ENCODE measurements at regions not wholly inside any gene's neighbourhood (a gene's known extent, or its start where the extent isn't known, plus 50 kb on each side); places are given as distances from the start of the nearest gene placed in this dataset.

DNA sequence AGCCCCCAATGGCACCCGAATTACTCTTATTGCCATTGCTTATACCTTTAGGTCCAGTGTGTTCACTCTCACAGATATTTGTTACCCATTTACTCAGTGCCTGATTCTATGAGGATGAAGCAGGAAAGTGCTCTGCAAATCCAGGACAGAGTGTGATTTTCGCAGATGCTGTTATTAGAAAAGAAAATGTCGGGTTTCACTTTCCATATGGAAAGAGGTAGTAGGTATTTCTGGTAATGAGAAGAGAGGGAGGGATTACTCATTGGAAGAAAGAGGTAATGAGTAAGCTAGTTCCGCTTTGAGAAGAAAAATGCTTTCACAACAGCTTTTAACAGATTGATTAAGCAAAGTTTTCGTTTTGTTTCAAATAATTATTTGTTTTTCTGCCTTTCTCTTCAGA is 336.3 kb upstream of the CFAP20DC start:
- TF ChIP-seq CTCF (IDR thresholded peaks at IDR 0.05) = no peak
- intact Hi-C loops (cut with DNase I) = no loop called here
- no peaks in the 10 kb centered on the region for H3K9me3 ChIP-seq
- H3K4me3 ChIP-seq = no peak overlapping the region
- H3K4me1 ChIP-seq = no peaks in the 10 kb centered on the region
- H3K27ac ChIP-seq (replicated peaks in 1 of 4) = no peak overlapping the region
- WGBS = 84% methylated on average over 5 of the region's 5 CpGs
- H3K27me3 ChIP-seq = no peaks in the 10 kb centered on the region
- H3K36me3 ChIP-seq = no peaks in the 10 kb centered on the region
- no peak for DNase-seq (ENCODE audit: extremely low spot score)

GRCh38 chr3:59385547-59385946 is 335.7 kb upstream of the CFAP20DC start:
- Histone ChIP-seq H3K27ac (replicated peaks in 1 of 4) (no peak overlapping the region), H3K9me3 (no peaks in the 10 kb centered on the region), H3K27me3 (no peaks in the 10 kb centered on the region), H3K36me3 (no peaks in the 10 kb centered on the region), H3K4me1 (no peaks in the 10 kb centered on the region), H3K4me3 (no peak overlapping the region)
- intact Hi-C loops (cut with DNase I) = no loop called here
- 82% methylated on average over 7 of the region's 7 CpGs for WGBS
- DNase-seq (ENCODE audit: extremely low spot score) = no peak
- no peak for TF ChIP-seq EP300 (IDR thresholded peaks at IDR 0.05)
- no peak for TF ChIP-seq CTCF (IDR thresholded peaks at IDR 0.05)
- no peak for TF ChIP-seq POLR2AphosphoS5 (IDR thresholded peaks at IDR 0.05)
- TF ChIP-seq POLR2A (IDR thresholded peaks at IDR 0.05; ENCODE audit: low read depth) = no peak

DNA sequence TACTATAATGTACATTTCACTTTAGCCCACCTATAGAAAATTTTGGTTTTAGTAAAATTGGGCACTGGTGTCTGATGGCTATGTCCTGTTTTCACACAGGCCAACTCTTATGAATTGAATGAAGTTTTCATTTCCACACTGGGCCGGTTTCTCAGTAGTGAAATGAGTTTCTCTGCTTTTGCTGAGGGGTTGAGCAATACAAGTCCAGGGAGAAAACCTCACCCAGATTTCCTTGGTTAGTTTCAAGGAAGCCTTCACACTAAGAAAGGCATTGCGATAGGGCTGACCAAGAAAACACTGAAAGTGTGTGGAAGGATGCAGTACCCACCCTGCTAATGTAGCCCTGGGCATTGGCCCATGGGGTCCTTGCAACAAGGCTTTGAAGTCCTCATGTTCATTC is 331.5 kb upstream of the CFAP20DC start:
- Histone ChIP-seq H3K4me3 (no peak overlapping the region), H3K36me3 (no peaks in the 10 kb centered on the region), H3K9me3 (no peaks in the 10 kb centered on the region), H3K27me3 (no peaks in the 10 kb centered on the region), H3K27ac (replicated peaks in 1 of 4) (no peak overlapping the region), H3K4me1 (no peaks in the 10 kb centered on the region)
- no peak for DNase-seq (ENCODE audit: extremely low spot score)
- no peak for TF ChIP-seq POLR2A (IDR thresholded peaks at IDR 0.05; ENCODE audit: low read depth)
- TF ChIP-seq EP300 (IDR thresholded peaks at IDR 0.05) = no peak
- TF ChIP-seq CTCF (IDR thresholded peaks at IDR 0.05) = no peak
- TF ChIP-seq POLR2AphosphoS5 (IDR thresholded peaks at IDR 0.05) = no peak
- intact Hi-C loops (cut with DNase I) = no loop called here
- WGBS = 79% methylated on average over 2 of the region's 2 CpGs

GRCh38 chr3:59380146-59380545 is 330.3 kb upstream of the CFAP20DC start:
- Histone ChIP-seq H3K4me3 (no peak overlapping the region), H3K27ac (replicated peaks in 1 of 4) (no peak overlapping the region), H3K9me3 (no peaks in the 10 kb centered on the region), H3K27me3 (no peaks in the 10 kb centered on the region), H3K4me1 (no peaks in the 10 kb centered on the region), H3K36me3 (no peaks in the 10 kb centered on the region)
- intact Hi-C loops (cut with DNase I) = no loop called here
- TF ChIP-seq EP300 (IDR thresholded peaks at IDR 0.05) (no peak), POLR2AphosphoS5 (IDR thresholded peaks at IDR 0.05) (no peak), POLR2A (IDR thresholded peaks at IDR 0.05; ENCODE audit: low read depth) (no peak), CTCF (IDR thresholded peaks at IDR 0.05) (no peak)
- no peak for DNase-seq (ENCODE audit: extremely low spot score)

DNA sequence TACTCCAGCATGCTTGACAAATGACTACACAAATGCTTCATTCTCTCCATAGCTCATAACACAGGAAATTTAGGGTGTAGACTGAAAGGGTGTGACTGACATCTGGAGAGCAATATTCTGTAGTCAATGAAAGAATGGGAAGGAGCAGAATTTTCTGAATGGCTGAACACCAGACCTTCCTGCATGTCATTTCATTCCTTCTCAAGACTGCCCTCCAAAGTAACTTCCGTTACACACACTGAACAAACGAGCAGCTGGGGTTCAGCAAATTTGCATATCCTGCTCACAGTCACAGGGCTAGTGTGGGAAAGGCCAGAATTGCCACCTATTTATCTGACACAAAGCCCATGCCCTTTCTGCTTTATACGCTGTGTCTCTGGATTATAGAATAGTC is 325.0 kb upstream of the CFAP20DC start:
- Histone ChIP-seq H3K36me3 (no peaks in the 10 kb centered on the region), H3K27me3 (no peaks in the 10 kb centered on the region), H3K27ac (replicated peaks in 1 of 4) (no peak overlapping the region), H3K4me1 (peaks cover 0 to 3% (median 0%) of the 10 kb centered on the region in 4 donors), H3K4me3 (no peak overlapping the region), H3K9me3 (no peaks in the 10 kb centered on the region)
- intact Hi-C loops (cut with DNase I) = no loop called here
- WGBS = 79% methylated on average over 3 of the region's 3 CpGs
- TF ChIP-seq POLR2A (IDR thresholded peaks at IDR 0.05; ENCODE audit: low read depth) = no peak
- TF ChIP-seq POLR2AphosphoS5 (IDR thresholded peaks at IDR 0.05) = no peak
- no peak for TF ChIP-seq CTCF (IDR thresholded peaks at IDR 0.05)
- TF ChIP-seq EP300 (IDR thresholded peaks at IDR 0.05) = no peak
- DNase-seq (ENCODE audit: extremely low spot score) = no peak
